OCI-LY1 (cell line): ENCODE measurements at regions not wholly inside any gene's neighbourhood (a gene's known extent, or its start where the extent isn't known, plus 50 kb on each side); places are given as distances from the start of the nearest gene placed in this dataset.
"Not testable (repeated sequence)": the region's sequence is repeated elsewhere in the genome, so short reads cannot be mapped to it uniquely, and the experiment has no call there.

ENCODE experiments used
- H2AFZ ChIP-seq: fragments of 200-600 bp; sonication (generic), shearing (Covaris generic); 2 replicates; pipeline ENCODE4 v1.6.0; 2014; ENCODE audit warnings: antibody characterized with exemption, mild to moderate bottlenecking, low read length
- H3F3A ChIP-seq: fragments of 200-600 bp; sonication (generic), shearing (Covaris generic); 2 replicates; pipeline ENCODE4 v1.6.0; 2014; ENCODE audit warnings: mild to moderate bottlenecking, antibody characterized with exemption, low read length, moderate library complexity; ENCODE audit not compliant: insufficient read depth
- H3K27ac ChIP-seq: fragments of 200-600 bp; sonication (generic); 2 replicates; pipeline ENCODE4 v1.5.1; 2014; ENCODE audit warnings: low read length, mixed run types, mild to moderate bottlenecking, low read depth; ENCODE audit not compliant: poor library complexity, severe bottlenecking
- H3K27me3 ChIP-seq: fragments of 200-600 bp; sonication (generic); 2 replicates; pipeline ENCODE4 v1.6.0; 2014; ENCODE audit warnings: antibody characterized with exemption, mild to moderate bottlenecking, low read length, moderate library complexity; ENCODE audit not compliant: insufficient read depth
- H3K36me3 ChIP-seq: fragments of 200-600 bp; sonication (generic); 2 replicates; pipeline ENCODE4 v1.6.1; 2014; ENCODE audit warnings: mild to moderate bottlenecking, antibody characterized with exemption, low read length, moderate library complexity, mixed read lengths; ENCODE audit not compliant: insufficient read depth
- H3K4me1 ChIP-seq: fragments of 200-600 bp; sonication (generic); 2 replicates; pipeline ENCODE4 v1.5.1; 2014; ENCODE audit warnings: mild to moderate bottlenecking, low read length, moderate library complexity; ENCODE audit not compliant: insufficient read depth, severe bottlenecking
- H3K4me2 ChIP-seq: fragments of 200-600 bp; sonication (generic), shearing (Covaris generic); 2 replicates; pipeline ENCODE4 v1.6.1; 2014; ENCODE audit warnings: low read length
- H3K4me3 ChIP-seq: fragments of 200-600 bp; sonication (generic); 2 replicates; pipeline ENCODE4 v1.5.1; 2014; ENCODE audit warnings: low read length, low read depth, mild to moderate bottlenecking, mixed read lengths; ENCODE audit not compliant: poor library complexity, severe bottlenecking
- H3K79me2 ChIP-seq: fragments of 200-600 bp; shearing (Covaris generic); 2 replicates; pipeline ENCODE4 v1.6.1; 2016; ENCODE audit warnings: mixed run types, low read length, mixed read lengths; ENCODE audit not compliant: insufficient read depth
- H3K9ac ChIP-seq: fragments of 200-600 bp; sonication (generic), shearing (Covaris generic); 2 replicates; pipeline ENCODE4 v1.6.1; 2014; ENCODE audit warnings: mild to moderate bottlenecking, low read length, mixed read lengths
- H3K9me2 ChIP-seq: fragments of 200-600 bp; sonication (generic), shearing (Covaris generic); 2 replicates; pipeline ENCODE4 v1.6.1; 2014; ENCODE audit warnings: low read depth, mild to moderate bottlenecking, low read length, mixed read lengths
- H3K9me3 ChIP-seq: fragments of 200-600 bp; shearing (Covaris generic); 2 replicates; pipeline ENCODE4 v1.6.1; 2014; ENCODE audit warnings: low read length, mixed read lengths
- H4K20me1 ChIP-seq: fragments of 200-600 bp; sonication (generic), shearing (Covaris generic); 2 replicates; pipeline ENCODE4 v1.6.0; 2016; ENCODE audit warnings: mild to moderate bottlenecking, low read length; ENCODE audit not compliant: insufficient read depth
- EZH2 ChIP-seq: fragments of 200-600 bp; sonication (generic), shearing (Covaris generic); IDR thresholded peaks from 2 replicates; pipeline ENCODE4 v1.8.0; 2017; ENCODE audit warnings: borderline replicate concordance, mixed run types, mild to moderate bottlenecking, antibody characterized with exemption, low read length, moderate library complexity, mixed read lengths
- TF ChIP-seq, protein P1 (sequence below): fragments of 200-600 bp; sonication (generic), shearing (Covaris generic); IDR thresholded peaks from 2 replicates; pipeline ENCODE4 v1.5.1; 2017; ENCODE audit warnings: mild to moderate bottlenecking, antibody characterized with exemption, low read length, moderate library complexity, mixed read lengths

DNA sequence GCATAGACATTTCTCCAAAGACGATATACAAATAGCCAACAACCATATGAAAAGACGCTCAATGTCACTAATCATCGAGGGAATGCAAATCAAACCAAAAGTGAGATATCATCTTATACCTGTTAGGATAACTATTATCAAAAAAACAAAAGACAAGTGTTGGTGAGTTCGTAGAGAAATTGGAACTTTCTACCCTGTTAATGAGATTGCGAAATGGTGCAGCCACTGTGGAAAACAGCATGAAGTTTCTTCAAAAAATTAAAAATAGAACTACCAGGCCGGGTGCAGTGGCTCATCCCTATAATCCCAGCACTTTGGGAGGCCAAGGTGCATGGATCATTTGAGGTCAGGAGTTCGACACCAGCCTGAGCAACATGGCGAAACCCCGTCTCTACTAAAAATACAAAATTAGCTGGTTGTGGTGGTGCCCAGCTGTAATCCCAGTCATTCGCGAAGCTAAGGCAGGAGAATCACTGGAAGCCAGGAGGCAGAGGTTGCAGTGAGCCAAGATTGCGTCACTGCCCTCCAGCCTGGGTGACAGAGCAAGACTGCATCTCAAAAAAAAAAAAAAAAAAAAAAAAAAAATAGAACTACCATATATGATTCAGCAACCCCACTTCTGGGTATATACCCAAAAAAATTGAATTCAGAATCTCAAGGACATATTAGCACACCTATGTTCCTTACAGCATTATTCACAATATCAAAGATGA is 170.0 kb upstream of the ZNF184 start:
- no peaks in the 10 kb centered on the region; the same call in 1 of the 2 replicates for H3K27me3 ChIP-seq
- TF ChIP-seq, protein P1, sequence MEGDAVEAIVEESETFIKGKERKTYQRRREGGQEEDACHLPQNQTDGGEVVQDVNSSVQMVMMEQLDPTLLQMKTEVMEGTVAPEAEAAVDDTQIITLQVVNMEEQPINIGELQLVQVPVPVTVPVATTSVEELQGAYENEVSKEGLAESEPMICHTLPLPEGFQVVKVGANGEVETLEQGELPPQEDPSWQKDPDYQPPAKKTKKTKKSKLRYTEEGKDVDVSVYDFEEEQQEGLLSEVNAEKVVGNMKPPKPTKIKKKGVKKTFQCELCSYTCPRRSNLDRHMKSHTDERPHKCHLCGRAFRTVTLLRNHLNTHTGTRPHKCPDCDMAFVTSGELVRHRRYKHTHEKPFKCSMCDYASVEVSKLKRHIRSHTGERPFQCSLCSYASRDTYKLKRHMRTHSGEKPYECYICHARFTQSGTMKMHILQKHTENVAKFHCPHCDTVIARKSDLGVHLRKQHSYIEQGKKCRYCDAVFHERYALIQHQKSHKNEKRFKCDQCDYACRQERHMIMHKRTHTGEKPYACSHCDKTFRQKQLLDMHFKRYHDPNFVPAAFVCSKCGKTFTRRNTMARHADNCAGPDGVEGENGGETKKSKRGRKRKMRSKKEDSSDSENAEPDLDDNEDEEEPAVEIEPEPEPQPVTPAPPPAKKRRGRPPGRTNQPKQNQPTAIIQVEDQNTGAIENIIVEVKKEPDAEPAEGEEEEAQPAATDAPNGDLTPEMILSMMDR: no peak
- TF ChIP-seq EZH2: no peak

DNA sequence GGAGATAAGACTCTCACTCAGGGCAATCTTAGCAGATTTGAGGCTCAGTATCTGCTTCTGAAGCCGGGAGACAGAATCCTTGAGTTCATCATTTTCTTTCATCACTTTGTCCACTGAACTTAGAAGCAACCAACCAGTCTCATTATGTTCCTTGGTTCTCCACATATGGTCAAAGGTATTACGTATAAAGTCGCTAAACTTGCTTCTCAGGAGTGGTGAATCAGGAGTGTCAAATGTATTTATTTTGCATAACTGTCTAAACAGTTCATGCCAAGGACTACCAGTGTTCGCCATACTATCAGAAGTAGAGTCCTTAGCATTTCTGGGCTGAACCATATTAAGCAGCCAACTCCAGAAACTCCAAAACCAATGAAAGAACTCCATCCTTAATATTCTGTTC is 163.0 kb upstream of the ZNF184 start:
- not testable (repeated sequence) for H3K9ac ChIP-seq, H3K9me2 ChIP-seq, H3K36me3 ChIP-seq, H2AFZ ChIP-seq, H3K4me3 ChIP-seq, H3K27me3 ChIP-seq, H3K4me2 ChIP-seq, H3K27ac ChIP-seq, H3F3A ChIP-seq, H3K9me3 ChIP-seq, H3K79me2 ChIP-seq, H4K20me1 ChIP-seq, H3K4me1 ChIP-seq

More for the DNA sequence above, 170.0 kb upstream of the ZNF184 start:
- Histone ChIP-seq H4K20me1 (no peaks in the 10 kb centered on the region), H3K27ac (no peak overlapping the region), H2AFZ (no peak overlapping the region), H3K9me3 (peaks cover 7% of the 10 kb centered on the region; the same call in 1 of the 2 replicates), H3K36me3 (no peaks in the 10 kb centered on the region; the same call in 1 of the 2 replicates), H3K9ac (no peak overlapping the region), H3K4me1 (no peaks in the 10 kb centered on the region), H3K9me2 (no peaks in the 10 kb centered on the region), H3F3A (no peaks in the 10 kb centered on the region), H3K79me2 (no peaks in the 10 kb centered on the region), H3K4me3 (no peak overlapping the region), H3K4me2 (no peak overlapping the region)

DNA sequence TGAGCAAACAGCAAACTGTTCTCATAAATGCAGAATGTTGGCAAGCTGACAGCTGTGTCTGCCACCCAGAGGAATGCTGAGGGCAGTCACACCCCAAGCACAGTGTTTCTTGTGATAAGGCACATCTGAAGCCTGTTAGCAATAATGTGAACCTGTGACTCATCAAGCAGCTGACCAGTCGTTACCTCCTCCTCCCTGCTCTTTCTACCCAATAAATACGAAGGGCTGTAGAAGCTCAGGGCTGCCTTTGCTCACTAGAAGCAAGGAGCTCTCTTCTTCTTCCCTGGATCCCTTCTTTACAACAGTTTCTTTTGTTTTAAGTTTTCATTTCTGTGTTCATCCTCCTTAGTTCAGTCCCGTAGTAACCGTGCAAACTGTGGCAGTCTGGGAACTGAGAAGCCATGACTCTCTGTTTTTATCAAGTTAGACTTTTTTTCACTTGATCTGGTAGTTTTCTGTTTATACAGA is 160.3 kb upstream of the ZNF184 start:
- not testable (repeated sequence) for H3K4me2 ChIP-seq, H3K9me2 ChIP-seq, H3F3A ChIP-seq, H3K4me1 ChIP-seq, H3K9me3 ChIP-seq, H2AFZ ChIP-seq, H3K36me3 ChIP-seq, H3K79me2 ChIP-seq, H3K27me3 ChIP-seq, H3K27ac ChIP-seq, H3K4me3 ChIP-seq, H4K20me1 ChIP-seq, H3K9ac ChIP-seq

DNA sequence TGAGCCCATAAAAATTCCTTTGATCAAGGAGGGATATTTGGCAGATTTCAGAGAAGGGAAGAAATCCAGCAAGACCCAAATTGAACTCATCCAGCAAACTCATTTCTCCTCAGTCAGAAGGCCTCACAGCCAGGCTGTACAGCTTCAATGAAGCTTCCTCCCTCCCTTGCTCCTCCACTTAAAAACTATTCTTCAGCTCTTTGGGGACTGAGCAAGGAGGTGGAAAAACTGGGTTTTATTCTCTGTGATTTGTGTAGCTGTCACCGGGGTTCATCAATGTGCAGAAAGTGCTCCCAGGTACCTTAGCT is 158.7 kb upstream of the ZNF184 start:
- TF ChIP-seq, protein P1: no peak
- TF ChIP-seq EZH2: no peak
- Histone ChIP-seq H3K4me2 (no peak overlapping the region), H3K4me3 (no peak overlapping the region), H4K20me1 (no peaks in the 10 kb centered on the region), H3K9ac (no peak overlapping the region), H3K36me3 (no peaks in the 10 kb centered on the region), H2AFZ (no peak overlapping the region), H3K9me2 (no peaks in the 10 kb centered on the region), H3K79me2 (no peaks in the 10 kb centered on the region), H3K27ac (no peak overlapping the region), H3K27me3 (no peaks in the 10 kb centered on the region; the same call in 1 of the 2 replicates), H3K9me3 (no peaks in the 10 kb centered on the region), H3F3A (no peaks in the 10 kb centered on the region), H3K4me1 (no peaks in the 10 kb centered on the region)
